ENCODE measurements at regions not wholly inside any gene's neighbourhood (a gene's known extent, or its start where the extent isn't known, plus 50 kb on each side); places are given as distances from the start of the nearest gene placed in this dataset.

- no peak for TF ChIP-seq EP300 (IDR thresholded peaks at IDR 0.05)
- no peak for TF ChIP-seq POLR2AphosphoS5 (IDR thresholded peaks at IDR 0.05)
- TF ChIP-seq CTCF (IDR thresholded peaks at IDR 0.05) = no peak
These were observed 338.1 kb upstream of the MSX2 start for GRCh38 chr5:174386306-174386705.

Measured in gastroesophageal sphincter (tissue), 3 donors.